OCI-LY1 (cell line): ENCODE measurements at regions not wholly inside any gene's neighbourhood (a gene's known extent, or its start where the extent isn't known, plus 50 kb on each side); places are given as distances from the start of the nearest gene placed in this dataset.

Experiments
- H2AFZ ChIP-seq: fragments of 200-600 bp; sonication (generic), shearing (Covaris generic); 2 replicates; pipeline ENCODE4 v1.6.0; 2014; ENCODE audit warnings: antibody characterized with exemption, mild to moderate bottlenecking, low read length
- H3F3A ChIP-seq: fragments of 200-600 bp; sonication (generic), shearing (Covaris generic); 2 replicates; pipeline ENCODE4 v1.6.0; 2014; ENCODE audit warnings: mild to moderate bottlenecking, antibody characterized with exemption, low read length, moderate library complexity; ENCODE audit not compliant: insufficient read depth
- H3K27ac ChIP-seq: fragments of 200-600 bp; sonication (generic); 2 replicates; pipeline ENCODE4 v1.5.1; 2014; ENCODE audit warnings: low read length, mixed run types, mild to moderate bottlenecking, low read depth; ENCODE audit not compliant: poor library complexity, severe bottlenecking
- H3K27me3 ChIP-seq: fragments of 200-600 bp; sonication (generic); 2 replicates; pipeline ENCODE4 v1.6.0; 2014; ENCODE audit warnings: antibody characterized with exemption, mild to moderate bottlenecking, low read length, moderate library complexity; ENCODE audit not compliant: insufficient read depth
- H3K36me3 ChIP-seq: fragments of 200-600 bp; sonication (generic); 2 replicates; pipeline ENCODE4 v1.6.1; 2014; ENCODE audit warnings: mild to moderate bottlenecking, antibody characterized with exemption, low read length, moderate library complexity, mixed read lengths; ENCODE audit not compliant: insufficient read depth
- H3K4me1 ChIP-seq: fragments of 200-600 bp; sonication (generic); 2 replicates; pipeline ENCODE4 v1.5.1; 2014; ENCODE audit warnings: mild to moderate bottlenecking, low read length, moderate library complexity; ENCODE audit not compliant: insufficient read depth, severe bottlenecking
- H3K4me2 ChIP-seq: fragments of 200-600 bp; sonication (generic), shearing (Covaris generic); 2 replicates; pipeline ENCODE4 v1.6.1; 2014; ENCODE audit warnings: low read length
- H3K4me3 ChIP-seq: fragments of 200-600 bp; sonication (generic); 2 replicates; pipeline ENCODE4 v1.5.1; 2014; ENCODE audit warnings: low read length, low read depth, mild to moderate bottlenecking, mixed read lengths; ENCODE audit not compliant: poor library complexity, severe bottlenecking
- H3K79me2 ChIP-seq: fragments of 200-600 bp; shearing (Covaris generic); 2 replicates; pipeline ENCODE4 v1.6.1; 2016; ENCODE audit warnings: mixed run types, low read length, mixed read lengths; ENCODE audit not compliant: insufficient read depth
- H3K9ac ChIP-seq: fragments of 200-600 bp; sonication (generic), shearing (Covaris generic); 2 replicates; pipeline ENCODE4 v1.6.1; 2014; ENCODE audit warnings: mild to moderate bottlenecking, low read length, mixed read lengths
- H3K9me2 ChIP-seq: fragments of 200-600 bp; sonication (generic), shearing (Covaris generic); 2 replicates; pipeline ENCODE4 v1.6.1; 2014; ENCODE audit warnings: low read depth, mild to moderate bottlenecking, low read length, mixed read lengths
- H3K9me3 ChIP-seq: fragments of 200-600 bp; shearing (Covaris generic); 2 replicates; pipeline ENCODE4 v1.6.1; 2014; ENCODE audit warnings: low read length, mixed read lengths
- H4K20me1 ChIP-seq: fragments of 200-600 bp; sonication (generic), shearing (Covaris generic); 2 replicates; pipeline ENCODE4 v1.6.0; 2016; ENCODE audit warnings: mild to moderate bottlenecking, low read length; ENCODE audit not compliant: insufficient read depth
- CTCF ChIP-seq: fragments of 200-600 bp; sonication (generic), shearing (Covaris generic); IDR thresholded peaks from 2 replicates; pipeline ENCODE4 v1.5.1; 2017; ENCODE audit warnings: mild to moderate bottlenecking, antibody characterized with exemption, low read length, moderate library complexity, mixed read lengths
- EZH2 ChIP-seq: fragments of 200-600 bp; sonication (generic), shearing (Covaris generic); IDR thresholded peaks from 2 replicates; pipeline ENCODE4 v1.8.0; 2017; ENCODE audit warnings: borderline replicate concordance, mixed run types, mild to moderate bottlenecking, antibody characterized with exemption, low read length, moderate library complexity, mixed read lengths

- Histone ChIP-seq H3K4me3 (no peak overlapping the region), H3K27me3 (no peaks in the 10 kb centered on the region), H3K4me1 (no peaks in the 10 kb centered on the region), H3K79me2 (no peaks in the 10 kb centered on the region), H3K36me3 (no peaks in the 10 kb centered on the region), H3K9ac (no peak overlapping the region), H4K20me1 (no peaks in the 10 kb centered on the region), H3K9me2 (no peaks in the 10 kb centered on the region), H3K4me2 (no peak overlapping the region), H2AFZ (no peak overlapping the region), H3F3A (no peaks in the 10 kb centered on the region), H3K9me3 (no peaks in the 10 kb centered on the region), H3K27ac (no peak overlapping the region)
- TF ChIP-seq CTCF (no peak), EZH2 (no peak)
These were observed 242.3 kb downstream of the SOX9 start for GRCh38 chr17:72363089-72363610.

GRCh38 chr17:72365857-72366414, 245.1 kb downstream of the SOX9 start:
- Histone ChIP-seq H3K4me3 (no peak overlapping the region), H3K4me1 (no peaks in the 10 kb centered on the region)
- TF ChIP-seq CTCF, result no peak
- no peak for TF ChIP-seq EZH2

GRCh38 chr17:72366626-72367025, 245.8 kb downstream of the SOX9 start:
- no peaks in the 10 kb centered on the region for H3F3A ChIP-seq
- TF ChIP-seq CTCF, result no peak
- TF ChIP-seq EZH2, result no peak
- H3K36me3 ChIP-seq, result no peaks in the 10 kb centered on the region
- H3K9ac ChIP-seq, result no peak overlapping the region
- H2AFZ ChIP-seq, result no peak overlapping the region
- H3K4me2 ChIP-seq, result no peak overlapping the region
- no peaks in the 10 kb centered on the region for H3K4me1 ChIP-seq
- H3K27me3 ChIP-seq, result no peaks in the 10 kb centered on the region
- no peak overlapping the region for H3K27ac ChIP-seq
- no peaks in the 10 kb centered on the region for H3K9me3 ChIP-seq
- no peaks in the 10 kb centered on the region for H3K79me2 ChIP-seq
- no peak overlapping the region for H3K4me3 ChIP-seq
- H4K20me1 ChIP-seq, result no peaks in the 10 kb centered on the region
- H3K9me2 ChIP-seq, result no peaks in the 10 kb centered on the region

More at GRCh38 chr17:72365857-72366414, 245.1 kb downstream of the SOX9 start:
- H3K27me3 ChIP-seq, result no peaks in the 10 kb centered on the region
- no peaks in the 10 kb centered on the region for H3K9me2 ChIP-seq
- no peaks in the 10 kb centered on the region for H3K36me3 ChIP-seq
- H2AFZ ChIP-seq, result no peak overlapping the region
- no peaks in the 10 kb centered on the region for H3F3A ChIP-seq
- no peaks in the 10 kb centered on the region for H3K79me2 ChIP-seq
- no peak overlapping the region for H3K9ac ChIP-seq
- H4K20me1 ChIP-seq, result no peaks in the 10 kb centered on the region
- no peak overlapping the region for H3K27ac ChIP-seq
- no peak overlapping the region for H3K4me2 ChIP-seq
- no peaks in the 10 kb centered on the region for H3K9me3 ChIP-seq
